ENCODE measurements at regions not wholly inside any gene's neighbourhood (a gene's known extent, or its start where the extent isn't known, plus 50 kb on each side); places are given as distances from the start of the nearest gene placed in this dataset.

GRCh38 chr11:10930972-10931760, 73.3 kb upstream of the ZBED5 start:
- intact Hi-C loops (cut with DNase I) = loop anchor here (2.0 to 10.0 kb wide), 5 partner anchors 69 to 856 kb away; partner anchors contain the start of gene EIF4G2
- H3K36me3 ChIP-seq = no peaks in the 10 kb centered on the region
- H3K9me3 ChIP-seq = no peaks in the 10 kb centered on the region
- under 1% methylated on average over 56 of the region's 69 CpGs for WGBS
- H3K4me1 ChIP-seq = peaks cover 5 to 51% (median 37%) of the 10 kb centered on the region in 4 donors
- TF ChIP-seq CTCF (IDR thresholded peaks at IDR 0.05) (no peak), POLR2AphosphoS5 (IDR thresholded peaks at IDR 0.05) (peak in 1 of 2 donors; percentile 73), POLR2A (IDR thresholded peaks at IDR 0.05; ENCODE audit: low read depth) (peak; percentile 14)
- DNase-seq (ENCODE audit: extremely low spot score) = peak; percentile 94
- peak overlapping the region; percentile 59 to 80 (median 72) for H3K4me3 ChIP-seq
- peak overlapping the region; percentile 92 to 98 (median 97) for H3K27ac ChIP-seq (replicated peaks in 1 of 4)
- no peaks in the 10 kb centered on the region for H3K27me3 ChIP-seq

DNA sequence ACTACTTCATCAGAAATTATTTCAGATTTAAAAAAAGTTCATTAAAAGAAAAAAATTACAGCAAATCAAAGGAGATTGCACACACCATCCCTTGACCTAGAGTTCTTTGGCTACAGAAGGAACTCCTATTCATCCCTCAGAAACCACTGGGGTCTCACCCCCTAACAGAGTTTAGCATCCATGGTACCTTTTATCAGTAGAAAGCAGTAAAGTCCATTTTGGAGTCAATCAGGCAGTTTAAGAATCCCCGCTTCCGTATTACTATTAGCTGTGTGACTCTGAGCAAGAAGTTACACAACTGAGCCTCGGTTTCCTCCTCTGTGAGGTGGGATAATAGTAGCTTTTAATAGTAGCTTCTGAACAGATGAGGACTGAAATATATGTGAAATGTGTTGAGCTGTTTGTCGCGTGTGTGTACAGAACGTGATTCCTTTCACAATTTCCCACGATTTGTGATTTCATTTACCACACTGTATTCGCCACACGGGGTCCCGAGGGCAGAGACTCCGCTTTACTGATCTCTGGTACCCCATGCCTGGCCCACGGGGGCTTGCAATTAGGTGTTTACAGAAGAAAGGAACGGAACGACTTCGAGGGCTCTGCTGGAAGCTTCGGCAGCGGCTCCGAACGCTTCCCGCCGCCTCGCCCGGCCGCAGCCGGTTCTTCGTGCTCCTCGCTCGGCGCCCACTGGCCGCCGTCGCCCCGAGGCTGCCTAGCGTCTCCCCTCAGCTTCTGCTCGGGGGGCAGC, 72.5 kb upstream of the ZBED5 start:
- WGBS = 6% methylated on average over 34 of the region's 35 CpGs
- intact Hi-C loops (cut with DNase I) = loop anchor here (2.0 to 10.0 kb wide), 5 partner anchors 68 to 857 kb away; partner anchors contain the start of gene EIF4G2
- Histone ChIP-seq H3K9me3 (no peaks in the 10 kb centered on the region), H3K4me1 (peaks cover 5 to 52% (median 39%) of the 10 kb centered on the region in 4 donors), H3K27ac (replicated peaks in 1 of 4) (peak overlapping the region; percentile 92 to 98 (median 97)), H3K4me3 (peak overlapping the region; percentile 59 to 80 (median 72)), H3K27me3 (no peaks in the 10 kb centered on the region), H3K36me3 (no peaks in the 10 kb centered on the region)
- peak; percentile 87 for DNase-seq (ENCODE audit: extremely low spot score)
- no peak for TF ChIP-seq POLR2A (IDR thresholded peaks at IDR 0.05; ENCODE audit: low read depth)
- no peak for TF ChIP-seq POLR2AphosphoS5 (IDR thresholded peaks at IDR 0.05)
- TF ChIP-seq EP300 (IDR thresholded peaks at IDR 0.05) = no peak

DNA sequence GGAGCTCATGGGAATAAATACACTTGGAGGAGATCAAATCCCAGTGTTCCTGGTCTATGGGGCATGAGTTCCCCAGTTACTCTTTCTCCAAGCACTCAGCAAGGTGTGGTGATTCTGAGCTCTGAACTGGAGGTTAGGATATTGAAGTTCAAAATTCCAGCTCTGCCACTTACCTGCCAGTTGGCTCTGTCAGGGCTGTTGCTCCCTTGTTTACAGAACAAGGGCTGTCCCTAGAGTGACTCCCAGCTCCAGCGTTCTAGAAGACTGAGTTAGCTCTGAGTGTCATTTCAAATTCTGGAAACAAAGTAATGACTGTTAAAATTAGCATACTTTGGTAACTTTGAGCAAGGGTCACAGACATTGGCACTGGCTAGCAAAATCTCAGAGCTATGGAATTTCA, 69.7 kb upstream of the ZBED5 start:
- Histone ChIP-seq H3K27me3 (no peaks in the 10 kb centered on the region), H3K9me3 (no peaks in the 10 kb centered on the region), H3K36me3 (no peaks in the 10 kb centered on the region), H3K4me3 (no peak overlapping the region), H3K4me1 (peaks cover 5 to 34% (median 19%) of the 10 kb centered on the region in 4 donors), H3K27ac (replicated peaks in 1 of 4) (no peak overlapping the region)
- 36% methylated on average over 1 of the region's 1 CpG for WGBS
- peak; percentile 78 for DNase-seq (ENCODE audit: extremely low spot score)
- intact Hi-C loops (cut with DNase I) = no loop called here
- no peak for TF ChIP-seq POLR2A (IDR thresholded peaks at IDR 0.05; ENCODE audit: low read depth)
- TF ChIP-seq CTCF (IDR thresholded peaks at IDR 0.05) = no peak
- TF ChIP-seq EP300 (IDR thresholded peaks at IDR 0.05) = no peak
- TF ChIP-seq POLR2AphosphoS5 (IDR thresholded peaks at IDR 0.05) = no peak

GRCh38 chr11:10926801-10927211, 69.0 kb upstream of the ZBED5 start:
- no peak for TF ChIP-seq CTCF (IDR thresholded peaks at IDR 0.05)
- intact Hi-C loops (cut with DNase I) = no loop called here
- peak; percentile 85 for DNase-seq (ENCODE audit: extremely low spot score)
- H3K36me3 ChIP-seq = no peaks in the 10 kb centered on the region
- no peak overlapping the region for H3K27ac ChIP-seq (replicated peaks in 1 of 4)
- no peaks in the 10 kb centered on the region for H3K27me3 ChIP-seq
- H3K4me3 ChIP-seq = no peak overlapping the region
- peaks cover 0 to 26% (median 12%) of the 10 kb centered on the region in 4 donors for H3K4me1 ChIP-seq
- H3K9me3 ChIP-seq = no peaks in the 10 kb centered on the region

All from esophagus muscularis mucosa (tissue), 4 donors.